AG04450 (cell line): ENCODE measurements at regions not wholly inside any gene's neighbourhood (a gene's known extent, or its start where the extent isn't known, plus 50 kb on each side); places are given as distances from the start of the nearest gene placed in this dataset.

ENCODE experiments used
- CTCF ChIA-PET: fragments of 300-600, 350-600 bp; formaldehyde crosslinking; extraction: SDS; loops from one replicate; lab custom pipeline; 2022; ENCODE audit warnings: antibody characterized with exemption, inconsistent platforms; lab: Charles Lee
- POLR2A ChIA-PET: fragments of 350-600 bp; formaldehyde crosslinking; extraction: SDS; loops from one replicate; lab custom pipeline; 2021; ENCODE audit warnings: antibody characterized with exemption, inconsistent platforms; lab: Yijun Ruan, JAX
- DNase-seq: peaks from one replicate; pipeline ENCODE4 v3.0.0-alpha.2; 2011; ENCODE audit warnings: low read depth, low spot score
- H3K27ac ChIP-seq: one replicate; pipeline ENCODE4 v1.5.1; 2012; ENCODE audit warnings: low read depth, low read length, control low read depth
- H3K27me3 ChIP-seq: one replicate; pipeline ENCODE4 v1.6.0; 2012; ENCODE audit warnings: low read length; ENCODE audit not compliant: control insufficient read depth, insufficient read depth
- H3K4me3 ChIP-seq: 2 replicates; pipeline ENCODE4 v1.5.1; 2011; ENCODE audit warnings: mild to moderate bottlenecking, low read depth, low read length, control low read depth
- H3K9me3 ChIP-seq: 2 replicates; pipeline ENCODE4 v1.5.1; 2012; ENCODE audit warnings: low read length; ENCODE audit not compliant: control insufficient read depth, insufficient read depth
- CTCF ChIP-seq: IDR thresholded peaks from 2 replicates; pipeline ENCODE4 v1.5.1; 2011; ENCODE audit warnings: low read depth, low read length, control low read depth, inconsistent platforms

- CTCF ChIA-PET, result interaction anchor here (0.6 to 1.4 kb wide), 2 partner anchors 25 to 871 kb away, joined by 3 to 4 read pairs; no protein-coding TSS in a partner anchor
These were observed 184.8 kb upstream of the CD180 start for GRCh38 chr5:67381236-67381880.

GRCh38 chr5:67380431-67380830 lies 183.8 kb upstream of the CD180 start:
- H3K9me3 ChIP-seq, result no peaks in the 10 kb centered on the region
- H3K4me3 ChIP-seq, result no peak overlapping the region
- ChIA-PET CTCF (interaction anchor here (1.4 kb wide), 1 partner anchor 872 kb away, joined by 4 read pairs; no protein-coding TSS in a partner anchor), POLR2A (no interaction called here)
- TF ChIP-seq CTCF, result no peak
- no peak overlapping the region for H3K27ac ChIP-seq
- no peaks in the 10 kb centered on the region for H3K27me3 ChIP-seq
- no peak for DNase-seq

More at GRCh38 chr5:67381236-67381880, 184.8 kb upstream of the CD180 start:
- POLR2A ChIA-PET, result no interaction called here
- DNase-seq, result no peak
- H3K4me3 ChIP-seq, result no peak overlapping the region
- H3K9me3 ChIP-seq, result no peaks in the 10 kb centered on the region
- no peak overlapping the region for H3K27ac ChIP-seq
- TF ChIP-seq CTCF, result no peak
- H3K27me3 ChIP-seq, result no peaks in the 10 kb centered on the region

- no peaks in the 10 kb centered on the region for H3K27me3 ChIP-seq
- no peaks in the 10 kb centered on the region for H3K9me3 ChIP-seq
- POLR2A ChIA-PET, result no interaction called here
- no peak overlapping the region for H3K4me3 ChIP-seq
- DNase-seq, result no peak
- CTCF ChIA-PET, result no interaction called here
- TF ChIP-seq CTCF, result no peak
- no peak overlapping the region for H3K27ac ChIP-seq
These were observed 183.2 kb upstream of the CD180 start for GRCh38 chr5:67379753-67380152.

GRCh38 chr5:67378256-67378655 lies 181.7 kb upstream of the CD180 start:
- no peak for TF ChIP-seq CTCF
- H3K9me3 ChIP-seq, result no peaks in the 10 kb centered on the region
- H3K27ac ChIP-seq, result no peak overlapping the region
- CTCF ChIA-PET, result no interaction called here
- no peak for DNase-seq
- H3K27me3 ChIP-seq, result peaks cover 3% of the 10 kb centered on the region
- no peak overlapping the region for H3K4me3 ChIP-seq
- POLR2A ChIA-PET, result no interaction called here

GRCh38 chr5:67377631-67378030 lies 181.0 kb upstream of the CD180 start:
- H3K27ac ChIP-seq, result no peak overlapping the region
- peaks cover 3% of the 10 kb centered on the region for H3K27me3 ChIP-seq
- ChIA-PET POLR2A (no interaction called here), CTCF (interaction anchor here (0.7 kb wide), 1 partner anchor 637 kb away, joined by 3 read pairs; no protein-coding TSS in a partner anchor)
- no peak for TF ChIP-seq CTCF
- DNase-seq, result no peak
- no peaks in the 10 kb centered on the region for H3K9me3 ChIP-seq
- H3K4me3 ChIP-seq, result no peak overlapping the region
